ENCODE measurements at regions not wholly inside any gene's neighbourhood (a gene's known extent, or its start where the extent isn't known, plus 50 kb on each side); places are given as distances from the start of the nearest gene placed in this dataset.

GRCh38 chr11:116473206-116473769 is 299.5 kb downstream of the BUD13 start:
- Mint-ChIP-seq H3K36me3 (ENCODE audit: low read depth) (no peaks in the 10 kb centered on the region), H3K9me3 (peaks cover 4% of the 10 kb centered on the region), H3K27me3 (ENCODE audit: insufficient read depth) (no peaks in the 10 kb centered on the region), H3K27ac (no peak overlapping the region), H3K4me1 (peaks cover 15% of the 10 kb centered on the region), H3K4me3 (no peak overlapping the region)
- Histone ChIP-seq H3K9me3 (ENCODE audit: control insufficient read depth, low read length) (peaks cover 11% of the 10 kb centered on the region), H3K9ac (ENCODE audit: extremely low read depth, low read length, poor library complexity, severe bottlenecking) (no peak overlapping the region), H3K27me3 (ENCODE audit: control insufficient read depth, insufficient read depth, low read length, poor library complexity, severe bottlenecking) (no peaks in the 10 kb centered on the region), H3K27ac (ENCODE audit: low read depth, low read length) (peak overlapping the region; percentile 22), H3K36me3 (ENCODE audit: control insufficient read depth, insufficient read depth, low read length) (no peaks in the 10 kb centered on the region), H3K4me1 (ENCODE audit: control insufficient read depth, insufficient read depth, low read length) (peaks cover 3% of the 10 kb centered on the region), H3K4me3 (ENCODE audit: low read length) (no peak overlapping the region)
- no peak for TF ChIP-seq CTCF (conservative IDR thresholded peaks at IDR 0.05)
- DNase-seq, result no peak
- WGBS, 2 experiments (ENCODE audit: insufficient coverage in 1 of 2, insufficient read length in 1 of 2), result 86% methylated on average over 1 of the region's 1 CpG; no CpG with 5 or more reads in 1 of the 2 experiments

GRCh38 chr11:116472651-116473050 is 300.1 kb downstream of the BUD13 start:
- Mint-ChIP-seq H3K36me3 (ENCODE audit: low read depth) (no peaks in the 10 kb centered on the region), H3K4me3 (no peak overlapping the region), H3K27me3 (ENCODE audit: insufficient read depth) (peaks cover 2% of the 10 kb centered on the region), H3K27ac (no peak overlapping the region), H3K4me1 (peaks cover 22% of the 10 kb centered on the region), H3K9me3 (peaks cover 4% of the 10 kb centered on the region)
- H3K27me3 ChIP-seq (ENCODE audit: control insufficient read depth, insufficient read depth, low read length, poor library complexity, severe bottlenecking), result no peaks in the 10 kb centered on the region
- H3K9me3 ChIP-seq (ENCODE audit: control insufficient read depth, low read length), result peaks cover 11% of the 10 kb centered on the region
- WGBS, 2 experiments (ENCODE audit: insufficient coverage in 1 of 2, insufficient read length in 1 of 2), result 60 to 91% methylated on average over 1 of the region's 1 CpG
- H3K36me3 ChIP-seq (ENCODE audit: control insufficient read depth, insufficient read depth, low read length), result no peaks in the 10 kb centered on the region
- no peak overlapping the region for H3K9ac ChIP-seq (ENCODE audit: extremely low read depth, low read length, poor library complexity, severe bottlenecking)
- peak overlapping the region; percentile 22 for H3K27ac ChIP-seq (ENCODE audit: low read depth, low read length)
- no peaks in the 10 kb centered on the region for H3K4me1 ChIP-seq (ENCODE audit: control insufficient read depth, insufficient read depth, low read length)
- H3K4me3 ChIP-seq (ENCODE audit: low read length), result no peak overlapping the region
- TF ChIP-seq CTCF (conservative IDR thresholded peaks at IDR 0.05), result no peak
- no peak for DNase-seq

- H3K27ac ChIP-seq (ENCODE audit: low read depth, low read length), result no peak overlapping the region
These were observed 301.1 kb downstream of the BUD13 start for GRCh38 chr11:116471608-116472256.

More at GRCh38 chr11:116471608-116472256, 301.1 kb downstream of the BUD13 start:
- Mint-ChIP-seq H3K4me3 (no peak overlapping the region), H3K9me3 (peaks cover 4% of the 10 kb centered on the region), H3K27ac (no peak overlapping the region), H3K36me3 (ENCODE audit: low read depth) (no peaks in the 10 kb centered on the region), H3K4me1 (peaks cover 25% of the 10 kb centered on the region), H3K27me3 (ENCODE audit: insufficient read depth) (peaks cover 3% of the 10 kb centered on the region)
- H3K27me3 ChIP-seq (ENCODE audit: control insufficient read depth, insufficient read depth, low read length, poor library complexity, severe bottlenecking), result no peaks in the 10 kb centered on the region
- peaks cover 11% of the 10 kb centered on the region for H3K9me3 ChIP-seq (ENCODE audit: control insufficient read depth, low read length)
- TF ChIP-seq CTCF (conservative IDR thresholded peaks at IDR 0.05), result no peak
- H3K4me1 ChIP-seq (ENCODE audit: control insufficient read depth, insufficient read depth, low read length), result no peaks in the 10 kb centered on the region
- H3K9ac ChIP-seq (ENCODE audit: extremely low read depth, low read length, poor library complexity, severe bottlenecking), result no peak overlapping the region
- no peak overlapping the region for H3K4me3 ChIP-seq (ENCODE audit: low read length)
- WGBS, 2 experiments (ENCODE audit: insufficient coverage in 1 of 2, insufficient read length in 1 of 2), result 86% methylated on average over 1 of the region's 3 CpGs; no CpG with 5 or more reads in 1 of the 2 experiments
- H3K36me3 ChIP-seq (ENCODE audit: control insufficient read depth, insufficient read depth, low read length), result no peaks in the 10 kb centered on the region
- no peak for DNase-seq

Data from endodermal cell (in vitro differentiated cells).